Prostate gland (tissue), 2 donors: ENCODE measurements at regions not wholly inside any gene's neighbourhood (a gene's known extent, or its start where the extent isn't known, plus 50 kb on each side); places are given as distances from the start of the nearest gene placed in this dataset.

Source experiments
- DNase-seq: peaks from one replicate; pipeline ENCODE4 v3.0.0-alpha.2; 2019; ENCODE audit warnings: low spot score
- H3K27ac ChIP-seq, 2 donors: fragments of 200-600 bp; sonication (generic); 2 replicates each; pipeline ENCODE4 v1.5.1; 2017 to 2019
- H3K27me3 ChIP-seq: fragments of 200-600 bp; sonication (generic); replicated peaks from 2 replicates; pipeline ENCODE4 v1.5.1; 2019; ENCODE audit not compliant: insufficient read depth
- H3K36me3 ChIP-seq, 2 donors: fragments of 200-600 bp; sonication (generic); 1 replicate in 1 of 2; 2 replicates in 1 of 2; pipeline versions ENCODE4 v1.5.1 to v1.8.1; 2017 to 2019
- H3K4me1 ChIP-seq: fragments of 200-600 bp; sonication (generic); replicated peaks from 2 replicates; pipeline ENCODE4 v1.5.1; 2019
- H3K4me3 ChIP-seq, 2 donors: fragments of 200-600 bp; sonication (generic); 2 replicates each; pipeline ENCODE4 v1.5.1; 2017 to 2019
- H3K9me3 ChIP-seq: fragments of 200-600 bp; sonication (generic); 2 replicates; pipeline ENCODE4 v1.5.1; 2017
- CTCF ChIP-seq, 4 experiments: fragments of 200-600 bp in 2 of 4; fragments of 450-650 bp in 2 of 4; sonication (generic) in 2 of 4; IDR thresholded peaks; 1 replicate in 3 of 4; 2 replicates in 1 of 4; pipeline ENCODE4 v1.5.1; 2016 to 2019; ENCODE audit warnings: antibody characterized with exemption in 4 of 4, mild to moderate bottlenecking in 2 of 4, moderate library complexity in 2 of 4
- POLR2A ChIP-seq: fragments of 450-650 bp; IDR thresholded peaks from one replicate; pipeline ENCODE4 v1.6.1; 2016; ENCODE audit warnings: antibody characterized with exemption, mild to moderate bottlenecking
- POLR2AphosphoS5 ChIP-seq: sonication (generic); formaldehyde crosslinking; IDR thresholded peaks from one replicate; pipeline ENCODE4 v1.6.1; 2017; ENCODE audit warnings: antibody characterized with exemption
- WGBS: methylation state at CpG from one replicate; pipeline ENCODE4 v1.1.5; 2018; 5-methylcytosine and 5-hydroxymethylcytosine counted together
- intact Hi-C: fragments of 100-400 bp; cut with DNase I; formaldehyde crosslinking; loops from one replicate; pipeline ENCODE4 v1.14.2; 2022

- Histone ChIP-seq H3K4me3 (no peak overlapping the region), H3K27ac (no peak overlapping the region), H3K4me1 (no peaks in the 10 kb centered on the region), H3K9me3 (no peaks in the 10 kb centered on the region), H3K27me3 (peaks cover 6% of the 10 kb centered on the region), H3K36me3 (no peaks in the 10 kb centered on the region)
- 88% methylated on average over 12 of the region's 12 CpGs for WGBS
- no peak for DNase-seq
- intact Hi-C loops = no loop called here
- no peak for TF ChIP-seq POLR2AphosphoS5
- TF ChIP-seq CTCF (IDR thresholded peaks at IDR 0.05) = no peak
- TF ChIP-seq POLR2A = no peak
Measured at GRCh38 chr18:75123113-75123512, 85.8 kb downstream of the PTGR3 start.

GRCh38 chr18:75122334-75122958 is 86.5 kb downstream of the PTGR3 start:
- Histone ChIP-seq H3K4me3 (no peak overlapping the region), H3K27ac (no peak overlapping the region), H3K4me1 (no peaks in the 10 kb centered on the region), H3K36me3 (no peaks in the 10 kb centered on the region), H3K27me3 (peaks cover 6% of the 10 kb centered on the region), H3K9me3 (no peaks in the 10 kb centered on the region)
- intact Hi-C loops = no loop called here
- WGBS = 87% methylated on average over 7 of the region's 7 CpGs
- no peak for DNase-seq
- no peak for TF ChIP-seq CTCF (IDR thresholded peaks at IDR 0.05)
- no peak for TF ChIP-seq POLR2A
- no peak for TF ChIP-seq POLR2AphosphoS5

GRCh38 chr18:75121266-75121665 is 87.7 kb downstream of the PTGR3 start:
- intact Hi-C loops = no loop called here
- no peaks in the 10 kb centered on the region for H3K9me3 ChIP-seq
- H3K4me3 ChIP-seq = no peak overlapping the region
- peaks cover 6% of the 10 kb centered on the region for H3K27me3 ChIP-seq
- H3K36me3 ChIP-seq = no peaks in the 10 kb centered on the region
- TF ChIP-seq POLR2A (no peak), CTCF (IDR thresholded peaks at IDR 0.05) (no peak), POLR2AphosphoS5 (no peak)
- 71% methylated on average over 3 of the region's 3 CpGs for WGBS
- no peak overlapping the region for H3K27ac ChIP-seq
- no peak for DNase-seq
- no peaks in the 10 kb centered on the region for H3K4me1 ChIP-seq

- Histone ChIP-seq H3K27ac (no peak overlapping the region), H3K9me3 (no peaks in the 10 kb centered on the region), H3K4me3 (no peak overlapping the region), H3K36me3 (no peaks in the 10 kb centered on the region), H3K4me1 (no peaks in the 10 kb centered on the region), H3K27me3 (peaks cover 6% of the 10 kb centered on the region)
- no peak for TF ChIP-seq POLR2A
- TF ChIP-seq CTCF (IDR thresholded peaks at IDR 0.05) = no peak
- TF ChIP-seq POLR2AphosphoS5 = no peak
- 90% methylated on average over 13 of the region's 13 CpGs for WGBS
- DNase-seq = no peak
- intact Hi-C loops = no loop called here
Measured at GRCh38 chr18:75120521-75120920, 88.4 kb downstream of the PTGR3 start.

GRCh38 chr18:75116809-75117208 is 92.1 kb downstream of the PTGR3 start:
- Histone ChIP-seq H3K36me3 (no peaks in the 10 kb centered on the region), H3K9me3 (no peaks in the 10 kb centered on the region), H3K4me1 (no peaks in the 10 kb centered on the region), H3K27me3 (peaks cover 7% of the 10 kb centered on the region), H3K27ac (no peak overlapping the region), H3K4me3 (no peak overlapping the region)
- intact Hi-C loops = no loop called here
- no peak for DNase-seq
- WGBS = 98% methylated on average over 5 of the region's 5 CpGs
- TF ChIP-seq POLR2A (no peak), CTCF (IDR thresholded peaks at IDR 0.05) (no peak), POLR2AphosphoS5 (no peak)
